ENCODE measurements at regions not wholly inside any gene's neighbourhood (a gene's known extent, or its start where the extent isn't known, plus 50 kb on each side); places are given as distances from the start of the nearest gene placed in this dataset.

DNA sequence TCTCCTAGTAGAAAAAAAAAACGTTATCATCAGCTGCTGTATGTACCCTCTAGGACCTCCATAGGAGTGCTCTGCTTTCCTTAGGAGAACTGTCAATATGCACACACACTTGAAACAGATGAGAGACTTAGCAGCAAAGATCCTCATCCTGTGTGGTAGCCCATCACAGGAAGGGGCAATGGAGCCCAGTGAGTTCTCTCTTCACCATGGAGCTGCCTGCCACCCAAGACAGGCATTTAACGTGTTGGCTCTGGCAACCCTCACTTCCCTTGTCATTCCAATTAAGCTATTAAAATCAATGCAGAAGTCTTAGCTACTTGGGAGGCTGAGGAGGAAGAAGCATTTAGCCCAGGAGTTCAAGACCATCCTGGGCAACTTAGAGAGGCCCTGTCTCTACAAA is 64.8 kb upstream of the PLEKHA5 start:
- no peak for DNase-seq

DNA sequence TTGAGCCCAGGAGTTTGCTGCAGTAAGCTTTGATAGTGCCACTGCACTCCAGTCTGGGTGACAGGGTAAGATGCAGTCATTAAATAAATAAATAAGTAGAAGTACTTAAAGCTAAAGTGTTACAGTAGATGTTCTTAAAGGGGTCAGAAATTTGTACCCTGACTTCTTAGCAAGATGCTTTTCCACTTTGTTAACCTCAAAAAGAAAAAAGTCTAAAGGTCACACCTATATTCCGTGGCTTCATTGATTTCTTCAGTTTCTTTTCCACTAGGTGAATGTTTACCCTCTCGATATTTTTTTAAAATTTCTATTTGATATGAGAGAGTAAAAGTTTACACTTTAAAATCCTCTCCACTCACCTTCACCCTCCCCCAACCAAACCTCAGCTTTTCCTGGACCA is 64.3 kb upstream of the PLEKHA5 start:
- no peak for DNase-seq

DNA sequence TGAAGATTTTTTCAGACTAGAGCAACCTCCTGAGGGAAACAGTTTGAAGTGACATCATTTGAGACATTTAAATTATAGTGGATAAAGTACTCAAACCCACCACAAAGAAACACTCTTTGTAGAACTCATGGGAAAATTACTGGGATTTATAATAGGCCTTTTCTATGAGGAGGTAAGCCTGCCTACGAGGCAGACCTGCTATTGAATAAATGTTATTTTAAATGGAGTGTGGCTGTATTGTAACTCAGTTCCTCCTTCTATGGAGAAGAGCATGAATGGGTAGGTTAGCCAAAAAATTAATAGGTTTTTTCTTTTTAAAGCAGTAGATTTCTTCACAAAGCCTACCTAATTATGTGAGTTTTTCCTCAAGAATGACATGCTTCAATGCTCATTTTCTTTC is 63.7 kb upstream of the PLEKHA5 start:
- DNase-seq = no peak

DNA sequence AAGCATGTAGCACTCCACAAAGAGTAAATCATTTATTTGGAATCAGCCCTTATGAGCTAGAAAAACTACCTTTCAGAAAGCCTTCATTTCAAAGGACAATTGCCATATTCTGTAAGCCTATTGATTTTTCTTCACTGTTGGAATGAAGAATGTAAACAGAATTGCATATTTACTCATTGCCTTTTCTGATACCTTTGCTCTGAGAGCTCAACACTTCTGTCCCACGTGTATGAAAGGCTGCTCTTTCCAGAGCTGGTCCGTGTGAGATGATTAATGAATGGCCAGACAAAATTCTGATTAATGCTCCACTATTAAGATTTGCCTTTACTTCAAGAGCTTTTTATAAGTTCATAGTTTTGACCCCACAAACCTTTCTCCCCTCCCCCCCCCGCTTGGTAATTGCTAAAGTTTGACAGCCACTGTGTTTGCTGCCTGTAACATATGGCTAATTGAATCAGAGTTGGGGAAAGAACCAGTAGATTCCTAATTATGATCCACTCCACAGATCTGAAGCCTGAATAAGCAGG is 63.0 kb upstream of the PLEKHA5 start:
- DNase-seq = no peak

GRCh38 chr12:19068137-19068536 is 61.4 kb upstream of the PLEKHA5 start:
- DNase-seq = no peak

DNA sequence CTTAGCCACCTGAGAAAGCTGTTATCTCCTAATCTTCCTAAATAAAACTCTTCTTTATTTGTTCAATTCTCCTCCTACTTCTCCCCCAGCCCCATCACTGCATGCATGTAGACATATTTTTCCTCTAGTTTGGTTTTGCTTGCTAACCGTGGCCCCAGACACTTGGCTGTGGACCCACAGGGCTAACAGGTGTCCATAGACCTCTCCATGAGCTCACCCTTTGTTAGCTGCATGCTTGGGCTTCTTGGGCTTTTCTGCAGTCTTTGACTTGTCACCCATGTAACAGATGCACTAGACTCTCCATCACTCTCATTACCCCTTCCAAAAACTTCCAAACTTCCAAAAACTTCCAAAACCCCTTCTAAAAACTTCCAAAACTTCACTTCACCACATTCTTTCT is 59.2 kb upstream of the PLEKHA5 start:
- DNase-seq = no peak

DNA sequence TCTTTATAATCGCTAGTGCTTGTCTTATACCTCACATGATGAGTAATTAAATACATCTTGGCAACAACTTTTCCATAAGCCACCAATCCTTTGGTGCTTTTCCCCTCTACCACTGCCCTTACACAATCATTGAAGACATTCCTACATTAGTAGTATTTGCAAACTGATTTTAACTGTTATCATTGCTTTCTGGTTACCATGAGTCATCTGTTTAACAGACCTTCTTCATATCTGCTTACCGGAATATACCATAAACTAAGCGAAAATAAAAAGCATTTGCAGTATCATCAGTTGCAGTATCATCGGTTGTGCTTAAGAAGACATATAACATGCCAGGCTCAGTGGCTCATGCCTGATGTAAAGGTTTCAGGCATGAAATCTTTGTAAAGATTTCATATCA is 54.8 kb upstream of the PLEKHA5 start:
- no peak for DNase-seq

- no peak for DNase-seq
Observed at GRCh38 chr12:19075711-19076340, 53.7 kb upstream of the PLEKHA5 start.

All from NCI-H2029 (cell line).